Liver (tissue), 8 donors: ENCODE measurements at regions not wholly inside any gene's neighbourhood (a gene's known extent, or its start where the extent isn't known, plus 50 kb on each side); places are given as distances from the start of the nearest gene placed in this dataset.

Experiments used
- DNase-seq: peaks from one replicate; pipeline ENCODE4 v3.0.0-alpha.2; 2017; ENCODE audit warnings: low spot score
- H3K27ac ChIP-seq, 2 donors: one replicate each; pipeline ENCODE4 v1.7.0; 2013; ENCODE audit warnings: inconsistent platforms in 2 of 2, low read length in 2 of 2, control low read depth in 1 of 2, low read depth in 1 of 2, mild to moderate bottlenecking in 1 of 2
- H3K27me3 ChIP-seq, 4 donors: one replicate each; pipeline versions ENCODE4 v1.6.1 to v1.7.0; 2013; ENCODE audit warnings: low read length in 3 of 4, inconsistent platforms in 1 of 4, mild to moderate bottlenecking in 1 of 4, moderate library complexity in 1 of 4; ENCODE audit not compliant: control insufficient read depth in 4 of 4, insufficient read depth in 4 of 4
- H3K36me3 ChIP-seq, 4 donors: one replicate each; pipeline versions ENCODE4 v1.6.1 to v1.7.0; 2013; ENCODE audit warnings: low read length in 3 of 4, mild to moderate bottlenecking in 3 of 4, low read depth in 1 of 4, moderate library complexity in 1 of 4; ENCODE audit not compliant: control insufficient read depth in 4 of 4, insufficient read depth in 3 of 4
- H3K4me1 ChIP-seq, 4 donors: one replicate each; pipeline versions ENCODE4 v1.6.1 to v1.7.0; 2013; ENCODE audit warnings: low read length in 3 of 4, mild to moderate bottlenecking in 3 of 4, moderate library complexity in 1 of 4; ENCODE audit not compliant: control insufficient read depth in 4 of 4, insufficient read depth in 4 of 4
- H3K4me3 ChIP-seq, 3 donors: one replicate each; pipeline versions ENCODE4 v1.6.1 to v1.7.0; 2013; ENCODE audit warnings: low read length in 3 of 3, control low read depth in 1 of 3, low read depth in 1 of 3, mild to moderate bottlenecking in 1 of 3
- H3K9ac ChIP-seq, 2 donors: one replicate each; pipeline ENCODE4 v1.7.0; 2013; ENCODE audit warnings: low read length in 2 of 2, mild to moderate bottlenecking in 2 of 2, moderate library complexity in 2 of 2, control low read depth in 1 of 2, low read depth in 1 of 2
- H3K9me3 ChIP-seq, 4 donors: one replicate each; pipeline versions ENCODE4 v1.6.1 to v1.7.0; 2013; ENCODE audit warnings: low read length in 3 of 4; ENCODE audit not compliant: control insufficient read depth in 4 of 4
- ATF3 ChIP-seq: IDR thresholded peaks from 2 replicates; pipeline ENCODE4 v1.6.1; 2016; ENCODE audit warnings: antibody characterized with exemption
- CTCF ChIP-seq: fragments of 150-350 bp; IDR thresholded peaks from 2 replicates; pipeline ENCODE4 v1.5.1; 2017; ENCODE audit warnings: improper control_type of control experiment, low read depth, low read length; ENCODE audit not compliant: missing input control
- EGR1 ChIP-seq, 2 donors: IDR thresholded peaks; 2 replicates each; pipeline ENCODE4 v1.6.1; 2016 to 2018; ENCODE audit warnings: antibody characterized with exemption in 2 of 2, low read depth in 2 of 2
- FOXA1 ChIP-seq: IDR thresholded peaks from 2 replicates; pipeline ENCODE4 v1.6.1; 2016; ENCODE audit warnings: antibody characterized with exemption
- FOXA2 ChIP-seq: IDR thresholded peaks from 2 replicates; pipeline ENCODE4 v1.6.1; 2016; ENCODE audit warnings: antibody characterized with exemption
- HNF4A ChIP-seq, 2 donors: conservative IDR thresholded peaks; 2 replicates each; pipeline ENCODE4 v1.6.1; 2016; ENCODE audit warnings: antibody characterized with exemption in 2 of 2, mild to moderate bottlenecking in 2 of 2
- HNF4G ChIP-seq: IDR thresholded peaks from 2 replicates; pipeline ENCODE4 v1.6.1; 2016; ENCODE audit warnings: antibody characterized with exemption
- JUND ChIP-seq, 2 donors: IDR thresholded peaks; 2 replicates each; pipeline ENCODE4 v1.6.1; 2016; ENCODE audit warnings: antibody characterized with exemption in 2 of 2
- MAX ChIP-seq: IDR thresholded peaks from 2 replicates; pipeline ENCODE4 v1.6.1; 2016; ENCODE audit warnings: antibody characterized with exemption
- NR2F2 ChIP-seq: IDR thresholded peaks from 2 replicates; pipeline ENCODE4 v1.6.1; 2016; ENCODE audit warnings: antibody characterized with exemption
- RAD21 ChIP-seq, 2 donors: IDR thresholded peaks; 2 replicates each; pipeline ENCODE4 v1.6.1; 2016; ENCODE audit warnings: antibody characterized with exemption in 2 of 2, mild to moderate bottlenecking in 2 of 2
- REST ChIP-seq: IDR thresholded peaks from 2 replicates; pipeline ENCODE4 v1.6.1; 2016; ENCODE audit warnings: antibody characterized with exemption, mild to moderate bottlenecking
- RXRA ChIP-seq, 2 donors: IDR thresholded peaks; 2 replicates each; pipeline ENCODE4 v1.6.1; 2017 to 2018; ENCODE audit warnings: antibody characterized with exemption in 2 of 2, mild to moderate bottlenecking in 1 of 2
- SP1 ChIP-seq: IDR thresholded peaks from 2 replicates; pipeline ENCODE4 v1.6.1; 2018; ENCODE audit warnings: antibody characterized with exemption, mild to moderate bottlenecking
- TAF1 ChIP-seq: conservative IDR thresholded peaks from 2 replicates; pipeline ENCODE4 v1.6.1; 2016; ENCODE audit warnings: antibody characterized with exemption, mild to moderate bottlenecking
- YY1 ChIP-seq: IDR thresholded peaks from 2 replicates; pipeline ENCODE4 v1.6.1; 2016; ENCODE audit warnings: antibody characterized with exemption, mild to moderate bottlenecking
- ZBTB33 ChIP-seq: IDR thresholded peaks from 2 replicates; pipeline ENCODE4 v1.6.1; 2016; ENCODE audit warnings: antibody characterized with exemption
- WGBS: extraction: QIAGEN DNeasy Blood & Tissue Kit; methylation state at CpG from one replicate; pipeline ENCODE4 v1.1.7; 2013; 5-methylcytosine and 5-hydroxymethylcytosine counted together
- donor health status: healthy.
- donor health status: healthy.
- donor health status: healthy.
- donor health status: healthy.
- donor health status: healthy.

- H3K27ac ChIP-seq = peak overlapping the region; percentile 32 to 52
- no peak for TF ChIP-seq TAF1
- TF ChIP-seq CTCF = no peak
- TF ChIP-seq JUND (IDR thresholded peaks at IDR 0.05) = peak in 1 of 2 donors; percentile 81
- TF ChIP-seq HNF4A (conservative IDR thresholded peaks at IDR 0.05) = peak; percentile 93 to 95
- peak; percentile 81 for TF ChIP-seq HNF4G
- no peak for TF ChIP-seq FOXA2
- peak; percentile 32 to 53 for TF ChIP-seq RAD21 (IDR thresholded peaks at IDR 0.05)
- TF ChIP-seq ZBTB33 = no peak
- TF ChIP-seq SP1 = peak; percentile 43
- peak; percentile 25 for TF ChIP-seq FOXA1
- peak; percentile 93 for TF ChIP-seq ATF3
- no peak for TF ChIP-seq REST
- TF ChIP-seq MAX = peak; percentile 58
- peak; percentile 42 for TF ChIP-seq YY1
- peak; percentile 56 to 82 for TF ChIP-seq RXRA (IDR thresholded peaks at IDR 0.05)
- TF ChIP-seq EGR1 (IDR thresholded peaks at IDR 0.05; ENCODE audit: low read depth in 2 of 2) = no peak
- TF ChIP-seq NR2F2 = no peak
- no peaks in the 10 kb centered on the region for H3K9me3 ChIP-seq
- H3K27me3 ChIP-seq = no peaks in the 10 kb centered on the region
- no peak overlapping the region for H3K4me3 ChIP-seq
- no peak overlapping the region for H3K9ac ChIP-seq
- no peaks in the 10 kb centered on the region for H3K36me3 ChIP-seq
- no peak for DNase-seq
- peaks cover 0 to 7% (median under 1%) of the 10 kb centered on the region in 4 donors for H3K4me1 ChIP-seq
- 72% methylated on average over 4 of the region's 4 CpGs for WGBS
These were observed 151.5 kb upstream of the NR3C1 start for GRCh38 chr5:143554918-143555477.
